Anterior cingulate cortex (tissue), 58 donors: ENCODE measurements at regions not wholly inside any gene's neighbourhood (a gene's known extent, or its start where the extent isn't known, plus 50 kb on each side); places are given as distances from the start of the nearest gene placed in this dataset.
"Not testable (repeated sequence)": the region's sequence is repeated elsewhere in the genome, so short reads cannot be mapped to it uniquely, and the experiment has no call there.

ENCODE experiments used
- DNase-seq, 58 donors: peaks; one replicate each; lab custom pipeline; 2025; lab: John Stamatoyannopoulos, UW

DNA sequence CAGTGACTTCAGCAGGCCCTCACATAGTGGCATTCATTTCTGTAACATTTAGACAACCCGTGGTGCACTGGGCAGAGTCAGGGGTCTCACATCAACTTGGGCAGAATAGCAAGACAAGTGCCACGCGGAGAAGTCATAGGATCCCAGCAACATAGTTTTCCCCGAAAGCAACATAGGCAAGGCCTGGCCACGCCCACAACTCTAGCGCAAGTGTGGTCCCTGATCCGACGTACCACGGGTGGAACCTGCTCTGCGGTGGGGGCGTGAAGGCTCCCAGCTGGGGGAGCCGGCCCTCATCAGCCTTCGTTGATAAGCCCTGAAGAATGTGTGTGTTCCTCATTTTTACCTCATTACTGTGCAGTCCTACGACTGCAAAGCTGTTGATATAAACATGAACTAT is 261.2 kb downstream of the EIPR1 start:
- no peak for DNase-seq

DNA sequence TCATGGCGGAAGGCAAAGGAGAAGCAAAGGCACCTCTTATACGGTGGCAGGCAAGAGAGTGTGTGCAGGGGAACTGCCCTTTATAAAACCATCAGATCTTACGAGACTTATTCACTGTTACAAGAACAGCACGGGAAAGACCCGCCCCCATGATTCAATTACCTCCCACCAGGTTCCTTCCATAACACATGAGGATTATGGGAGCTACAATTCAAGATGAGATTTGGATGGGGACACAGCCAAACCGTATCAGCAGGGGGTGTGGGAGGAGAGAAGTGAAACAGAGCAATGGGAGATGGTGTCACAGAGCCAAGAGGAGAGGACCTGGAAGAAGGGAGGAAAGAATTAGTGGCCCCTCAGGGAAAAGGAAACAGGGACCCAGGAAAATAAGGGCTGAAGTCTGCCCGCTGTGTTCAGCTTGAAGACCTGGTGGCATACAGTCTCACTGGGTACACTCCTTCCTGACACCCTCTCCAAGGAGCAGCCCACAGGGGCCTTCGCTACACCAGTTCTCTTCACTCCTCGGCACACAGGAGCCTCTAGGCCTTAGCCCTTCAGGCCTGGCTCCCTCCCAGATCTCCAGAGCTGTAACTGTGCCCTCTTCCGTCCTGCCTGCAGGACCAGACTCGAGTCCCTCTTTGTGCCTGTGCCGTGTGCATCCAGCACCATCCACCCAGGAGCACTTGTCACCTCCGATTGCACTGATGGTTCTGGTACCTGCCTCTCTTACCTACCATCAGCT is 262.1 kb downstream of the EIPR1 start:
- DNase-seq = no peak

DNA sequence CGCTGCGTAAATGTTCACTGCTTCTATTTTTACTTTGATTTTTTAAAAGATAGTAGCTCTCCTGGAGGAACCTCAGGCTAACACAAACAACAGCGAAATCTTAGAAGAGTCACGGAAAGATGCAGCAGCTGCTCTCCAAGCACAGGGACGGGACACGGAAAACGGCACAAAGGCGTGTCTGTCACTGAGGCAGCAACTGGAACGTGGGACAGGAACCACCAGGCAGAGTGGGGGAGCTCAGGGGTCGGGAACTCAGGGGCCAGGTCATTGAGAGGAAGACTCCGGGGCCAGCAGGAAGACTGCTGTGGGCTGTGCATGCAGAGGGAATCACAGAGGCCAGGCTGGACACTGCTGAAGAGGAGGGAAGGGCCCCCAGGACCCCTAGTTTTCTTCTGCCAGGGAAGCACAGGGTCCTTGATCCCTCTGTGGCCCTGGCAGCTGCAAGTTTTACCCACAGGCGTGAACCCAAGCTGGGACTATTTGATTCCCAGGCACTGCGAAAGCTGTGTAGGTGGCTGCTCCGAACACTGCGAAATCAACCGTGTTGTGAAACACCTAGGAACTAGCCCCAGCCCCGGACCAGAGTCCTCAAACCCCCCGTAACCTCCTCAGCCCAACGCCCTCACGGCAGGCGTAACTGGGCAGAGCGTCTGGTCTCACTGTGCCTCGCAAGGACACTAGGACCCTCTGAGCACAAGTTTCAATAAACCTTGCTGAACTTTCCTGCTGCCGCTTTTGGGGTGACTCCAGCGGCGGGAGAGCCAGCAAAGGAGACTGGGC is 263.0 kb downstream of the EIPR1 start:
- no peak for DNase-seq

DNA sequence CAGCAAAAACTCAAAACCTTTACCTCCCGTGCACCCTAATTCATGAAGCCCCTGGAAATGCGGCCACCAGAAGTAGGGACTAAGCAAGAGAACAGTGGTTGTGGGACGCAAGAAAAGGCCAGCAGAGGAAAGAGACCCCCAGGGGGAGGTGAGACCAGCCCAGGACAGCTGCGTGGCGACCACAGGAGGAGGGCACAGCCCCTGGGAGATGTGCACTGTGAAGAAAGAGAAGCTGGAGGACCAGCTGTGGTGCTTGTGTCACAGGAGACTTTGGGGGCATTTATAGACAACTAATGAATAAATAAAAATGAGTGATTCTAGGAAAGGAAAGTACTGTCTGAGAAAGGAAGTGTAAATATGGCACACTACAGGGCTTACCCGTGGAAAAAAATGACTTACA is 263.8 kb downstream of the EIPR1 start:
- no peak for DNase-seq

DNA sequence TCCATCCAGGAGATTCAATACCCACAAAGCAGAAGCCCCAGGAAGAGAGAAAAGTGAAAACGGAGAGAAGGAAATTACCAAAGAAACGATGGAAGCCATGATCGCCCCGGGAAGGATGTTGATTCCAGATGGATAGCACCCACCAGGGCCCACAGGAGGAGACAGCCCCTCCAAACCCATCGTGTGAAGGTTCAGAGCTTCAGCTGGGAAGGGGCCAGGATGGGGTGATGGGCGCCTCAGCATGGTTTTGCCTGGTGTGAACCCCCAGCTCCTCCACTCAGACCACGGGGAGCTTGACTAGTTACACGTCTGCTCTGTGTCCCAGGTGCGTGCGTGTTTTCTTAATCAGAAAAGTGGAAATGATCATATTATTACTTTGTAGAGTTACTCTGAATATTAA is 264.5 kb downstream of the EIPR1 start:
- no peak for DNase-seq

DNA sequence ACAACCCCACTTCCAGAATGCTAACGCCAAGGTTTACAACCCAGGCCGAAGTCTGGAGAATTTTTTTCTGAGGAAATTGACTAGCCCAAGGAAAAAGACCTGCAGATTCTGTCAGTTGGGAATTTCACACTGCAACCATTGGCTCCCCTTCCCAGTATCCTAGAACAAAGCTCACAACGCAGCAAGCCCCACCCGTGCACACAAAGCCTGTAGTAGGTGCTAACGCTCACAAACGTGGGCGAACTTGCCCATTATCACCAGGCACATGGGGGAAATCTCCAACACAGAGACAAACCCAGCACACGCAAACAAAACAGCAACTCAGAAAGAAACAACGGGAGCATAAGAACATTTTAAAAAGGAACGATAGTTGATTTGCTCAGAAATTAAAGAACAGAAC is 265.1 kb downstream of the EIPR1 start:
- DNase-seq = no peak

DNA sequence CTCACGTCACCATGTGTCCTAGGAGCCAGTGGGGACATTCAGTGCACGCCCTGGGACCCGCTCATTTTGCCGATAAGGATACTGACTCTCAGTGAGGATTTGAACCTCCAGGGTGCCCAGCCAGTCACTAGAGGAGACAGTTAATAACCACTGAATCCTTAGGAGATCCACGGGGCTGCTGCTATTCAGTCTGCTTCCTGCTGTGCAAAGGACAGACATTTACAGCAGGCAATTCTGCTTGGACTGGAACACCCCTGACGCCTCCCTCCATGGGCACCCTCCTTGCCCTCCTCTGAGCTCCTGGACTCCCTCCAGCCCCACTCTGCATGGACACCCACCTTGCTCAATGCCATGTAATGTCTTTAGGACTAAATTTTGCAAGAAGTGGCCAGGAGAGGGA is 265.5 kb downstream of the EIPR1 start:
- DNase-seq = no peak

DNA sequence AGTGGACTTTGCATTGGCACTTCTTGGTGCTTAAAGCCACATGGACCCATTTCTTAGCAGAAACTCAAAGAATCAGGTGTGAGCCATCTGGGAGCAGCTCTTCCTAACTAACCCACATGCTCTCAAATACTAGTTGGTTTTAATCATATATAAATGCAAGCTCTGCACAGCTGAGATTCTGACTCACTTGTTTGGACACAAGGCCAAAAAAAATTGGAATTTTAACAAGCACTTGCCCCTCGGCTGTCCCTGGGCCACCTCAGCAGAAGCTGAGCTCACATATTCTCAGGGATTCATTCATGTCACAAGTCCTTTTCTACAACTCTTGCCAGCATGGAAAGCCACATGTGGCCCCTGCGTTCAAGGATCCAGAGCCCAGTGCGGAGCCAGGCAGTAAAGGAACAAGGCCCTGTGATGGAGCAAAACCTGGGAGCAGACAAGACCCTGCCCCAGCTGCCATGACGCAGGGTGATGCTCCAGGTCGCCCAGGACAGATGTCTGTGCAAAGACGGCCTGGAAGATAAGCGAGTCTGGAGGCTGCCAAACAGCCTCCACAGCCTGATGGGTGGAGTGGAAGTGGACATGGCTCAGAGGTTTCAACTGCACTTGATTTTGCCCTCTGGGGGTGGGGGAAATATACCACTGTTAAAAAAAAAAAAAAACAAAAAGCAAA is 266.5 kb downstream of the EIPR1 start:
- DNase-seq = no peak

DNA sequence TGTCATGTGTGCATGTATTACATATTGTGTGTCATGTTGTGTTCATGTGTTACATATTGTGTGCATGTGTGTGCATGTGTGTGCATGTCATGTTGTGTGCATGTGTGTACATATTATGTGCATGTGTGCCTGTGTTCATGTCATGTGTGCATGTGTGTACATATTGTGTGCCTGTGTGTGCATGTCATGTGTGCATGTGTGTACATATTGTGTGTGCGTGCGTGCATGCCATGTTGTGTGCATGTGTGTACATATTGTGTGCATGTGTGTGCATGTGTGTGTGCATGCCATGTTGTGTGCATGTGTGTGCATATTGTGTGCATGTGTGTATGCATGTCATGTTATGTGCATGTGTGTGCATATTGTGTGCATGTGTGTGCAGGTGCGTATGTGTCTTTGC is 267.1 kb downstream of the EIPR1 start:
- DNase-seq = no peak

DNA sequence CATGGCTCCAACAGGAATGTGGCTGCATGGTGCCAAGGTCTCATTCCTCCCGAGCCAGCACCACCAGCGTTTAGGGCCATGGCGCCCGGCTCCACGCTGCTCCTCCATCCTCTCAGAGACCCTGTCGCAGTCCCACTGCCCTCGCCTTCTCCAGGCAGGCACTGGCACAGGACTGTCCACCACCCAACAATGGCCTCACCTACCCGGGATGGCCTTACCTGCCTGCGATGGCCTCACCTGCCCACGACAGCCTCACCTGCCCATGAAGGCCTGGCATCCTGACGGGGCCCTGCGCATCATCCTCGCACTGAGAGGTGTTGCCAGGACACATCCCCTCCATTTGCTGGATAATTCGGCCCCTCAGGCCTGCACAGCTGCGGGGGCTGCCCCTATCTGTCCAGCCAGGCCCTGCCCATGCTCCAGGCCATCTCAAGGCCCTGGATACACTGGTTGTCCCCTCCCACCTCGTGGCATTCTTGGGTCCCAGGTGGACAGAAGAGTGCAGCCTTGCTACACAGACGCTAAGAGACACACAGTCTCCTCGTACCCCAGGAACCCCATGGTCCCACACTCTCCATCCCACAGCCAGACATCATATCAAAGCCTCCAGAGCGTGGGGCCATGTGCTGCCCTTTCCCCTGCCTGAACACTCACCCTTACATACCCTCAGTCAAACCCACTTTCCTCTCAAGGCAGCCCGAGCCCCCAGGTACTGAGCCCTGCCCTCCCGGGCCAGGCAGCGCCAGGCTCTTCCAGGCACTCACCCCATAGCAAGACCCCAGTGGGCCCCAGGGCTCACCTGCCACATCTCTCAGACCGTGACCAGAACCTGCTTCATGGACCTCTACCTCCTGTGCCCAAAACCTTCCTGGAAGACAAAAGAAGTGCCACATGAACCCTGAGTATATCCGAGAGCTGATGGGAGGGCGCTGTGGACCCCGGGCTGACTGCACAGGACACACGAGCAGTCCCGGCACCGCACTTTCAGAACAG is 268.6 kb downstream of the EIPR1 start:
- no peak for DNase-seq

DNA sequence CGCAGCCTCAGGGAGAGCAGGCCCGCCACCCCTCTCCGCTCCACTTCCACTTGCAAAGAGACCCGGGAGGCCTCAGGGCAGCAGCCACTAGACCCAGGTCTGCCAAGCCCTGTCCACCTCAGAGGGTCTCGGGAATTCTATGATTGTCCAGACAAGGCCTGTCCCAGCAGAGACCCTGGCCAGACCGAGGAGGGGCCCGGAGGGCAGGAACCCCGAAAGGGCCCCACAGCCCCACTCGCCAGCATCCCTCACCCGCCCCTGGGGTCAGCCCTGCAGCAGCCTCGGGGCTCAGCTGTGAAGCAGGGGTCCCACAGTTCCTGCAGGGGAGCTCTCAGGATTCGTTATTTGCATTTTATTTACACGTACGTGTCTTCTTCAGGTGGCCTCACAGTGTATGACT is 269.5 kb downstream of the EIPR1 start:
- DNase-seq = no peak

DNA sequence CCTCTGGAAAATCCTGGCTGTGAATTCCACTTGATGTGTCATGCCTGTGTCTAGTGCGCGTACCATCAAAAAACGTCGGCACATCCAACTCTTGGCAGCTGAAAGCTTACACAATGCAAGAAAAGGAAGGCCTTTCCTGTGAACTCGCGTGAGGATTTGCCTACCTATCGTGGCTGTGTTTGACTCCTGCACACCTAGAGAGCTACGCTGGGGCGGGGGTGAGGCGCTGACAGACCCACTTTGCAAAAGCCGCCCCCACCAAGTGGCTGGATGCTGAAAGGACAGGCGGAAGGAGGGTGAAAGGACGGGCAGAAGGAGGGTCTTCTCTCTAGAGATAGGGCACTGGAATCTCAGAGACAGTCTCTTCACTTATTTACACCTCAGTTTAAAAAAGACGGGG is 270.1 kb downstream of the EIPR1 start:
- no peak for DNase-seq

DNA sequence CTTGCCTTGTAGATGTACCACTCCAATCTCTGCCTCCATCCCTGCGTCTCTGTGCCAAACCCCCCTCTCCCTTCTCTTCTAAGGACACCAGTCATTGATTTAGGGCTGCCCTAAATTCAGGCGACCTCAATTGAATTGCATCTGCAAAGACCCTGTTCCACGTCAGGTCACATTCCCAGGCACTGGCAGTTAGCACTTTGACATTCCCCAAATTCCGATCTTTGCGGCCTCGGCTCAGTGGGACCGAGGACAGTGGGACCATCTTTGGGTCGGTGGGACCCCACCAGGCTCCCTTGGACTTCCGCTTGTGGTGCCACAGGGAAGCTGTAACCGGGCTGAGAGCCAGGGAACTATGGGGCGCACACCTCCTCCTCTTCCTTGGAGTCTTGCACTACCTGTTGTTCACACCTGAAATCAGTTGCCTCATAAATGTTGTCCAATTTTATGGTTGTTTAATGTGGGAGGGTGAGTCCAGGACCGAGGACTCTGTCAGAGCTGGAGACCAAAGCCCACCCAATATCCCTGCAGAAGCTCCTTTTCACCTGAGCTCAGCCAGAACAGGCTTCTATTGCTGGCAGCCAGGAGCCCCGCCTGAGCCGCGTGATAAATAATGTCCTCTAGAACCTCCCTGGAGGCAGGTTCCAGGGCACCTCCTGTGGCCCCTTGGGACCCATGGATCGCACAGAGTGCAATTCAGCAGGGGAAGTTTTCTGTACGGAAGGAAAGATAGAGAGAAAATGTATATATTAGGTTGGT is 271.6 kb downstream of the EIPR1 start:
- no peak for DNase-seq

DNA sequence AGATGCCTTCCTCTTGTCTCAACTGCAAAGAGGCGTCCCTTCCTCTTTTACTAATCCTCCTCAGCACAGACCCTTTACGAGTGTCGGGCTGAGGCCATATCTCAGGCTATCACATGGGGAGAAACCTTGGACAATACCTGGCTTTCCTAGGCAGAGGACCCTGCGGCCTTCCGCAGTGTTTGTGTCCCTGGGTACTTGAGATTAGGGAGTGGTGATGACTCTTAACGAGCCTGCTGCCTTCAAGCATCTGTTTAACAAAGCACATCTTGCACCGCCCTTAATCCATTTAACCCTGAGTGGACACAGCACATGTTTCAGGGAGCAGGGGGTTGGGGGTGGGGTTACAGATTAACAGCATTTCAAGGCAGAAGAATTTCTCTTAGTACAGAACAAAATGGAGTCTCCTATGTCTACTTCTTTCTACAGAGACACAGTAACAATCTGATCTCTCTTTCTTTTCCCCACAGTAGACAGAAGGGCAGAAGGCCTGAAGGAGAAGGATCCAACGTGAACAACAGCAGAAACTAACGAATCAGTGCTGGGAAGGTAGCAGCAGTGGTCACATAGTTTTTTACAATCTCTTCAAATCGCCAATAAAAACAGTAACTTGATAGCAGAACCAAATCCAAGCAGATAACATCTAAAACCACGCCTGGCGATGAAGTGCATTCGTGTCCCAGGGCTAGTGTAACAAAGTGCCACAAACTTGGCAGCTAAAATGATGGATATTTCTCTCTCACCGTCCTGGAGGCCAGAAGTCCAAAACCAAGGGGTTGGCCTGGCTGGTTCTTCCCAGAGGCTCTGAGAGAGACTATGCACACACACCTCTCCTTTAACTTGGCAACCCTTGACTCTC is 272.4 kb downstream of the EIPR1 start:
- DNase-seq = not testable (repeated sequence)

DNA sequence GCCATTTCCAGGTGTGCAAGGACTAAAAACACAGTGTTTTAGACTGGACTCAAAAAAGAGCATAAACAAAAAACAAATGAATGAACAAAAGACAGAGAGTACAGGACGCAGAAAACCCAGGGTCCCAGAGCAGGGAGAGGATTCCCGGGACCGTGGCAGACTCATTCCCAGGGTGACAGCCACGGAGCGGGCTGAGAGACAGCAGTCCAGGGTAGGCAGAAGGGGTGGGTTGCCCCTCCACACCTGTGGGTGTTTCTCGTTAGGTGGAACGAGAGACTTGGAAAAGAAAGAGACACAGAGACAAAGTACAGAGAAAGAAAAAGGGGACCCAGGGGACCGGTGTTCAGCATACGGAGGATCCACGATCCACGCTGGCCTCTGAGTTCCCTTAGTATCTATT is 273.4 kb downstream of the EIPR1 start:
- DNase-seq = no peak

DNA sequence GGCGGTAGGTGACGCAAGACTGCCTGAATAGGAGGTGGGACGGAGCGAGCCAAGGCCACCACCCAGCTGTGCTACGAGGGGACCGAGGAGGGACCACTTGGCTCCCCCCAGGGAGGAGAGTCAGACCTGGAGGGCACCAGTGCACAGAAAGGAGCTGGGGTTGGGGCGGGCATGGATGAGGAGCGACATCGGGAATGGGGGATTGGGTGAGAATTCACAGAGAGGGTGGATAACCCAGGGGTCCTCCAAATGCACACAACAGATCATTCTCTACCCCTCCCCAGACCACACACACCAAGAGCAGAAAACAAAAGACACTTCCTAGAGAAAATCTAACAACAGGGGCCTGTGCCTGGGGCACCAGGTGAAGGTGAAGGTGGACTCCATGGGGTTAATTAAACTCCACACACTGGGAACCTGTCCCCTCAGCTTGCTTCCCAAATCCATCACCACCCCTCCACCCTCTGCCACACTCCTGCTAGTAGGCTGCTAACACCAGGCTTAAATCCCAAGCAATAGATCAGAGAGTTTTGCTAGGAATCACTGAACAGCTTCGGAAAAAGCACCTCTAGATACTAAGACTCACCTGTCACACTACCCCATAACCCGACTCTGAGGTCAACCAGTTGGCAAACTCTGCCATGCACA is 274.6 kb downstream of the EIPR1 start:
- DNase-seq = no peak

DNA sequence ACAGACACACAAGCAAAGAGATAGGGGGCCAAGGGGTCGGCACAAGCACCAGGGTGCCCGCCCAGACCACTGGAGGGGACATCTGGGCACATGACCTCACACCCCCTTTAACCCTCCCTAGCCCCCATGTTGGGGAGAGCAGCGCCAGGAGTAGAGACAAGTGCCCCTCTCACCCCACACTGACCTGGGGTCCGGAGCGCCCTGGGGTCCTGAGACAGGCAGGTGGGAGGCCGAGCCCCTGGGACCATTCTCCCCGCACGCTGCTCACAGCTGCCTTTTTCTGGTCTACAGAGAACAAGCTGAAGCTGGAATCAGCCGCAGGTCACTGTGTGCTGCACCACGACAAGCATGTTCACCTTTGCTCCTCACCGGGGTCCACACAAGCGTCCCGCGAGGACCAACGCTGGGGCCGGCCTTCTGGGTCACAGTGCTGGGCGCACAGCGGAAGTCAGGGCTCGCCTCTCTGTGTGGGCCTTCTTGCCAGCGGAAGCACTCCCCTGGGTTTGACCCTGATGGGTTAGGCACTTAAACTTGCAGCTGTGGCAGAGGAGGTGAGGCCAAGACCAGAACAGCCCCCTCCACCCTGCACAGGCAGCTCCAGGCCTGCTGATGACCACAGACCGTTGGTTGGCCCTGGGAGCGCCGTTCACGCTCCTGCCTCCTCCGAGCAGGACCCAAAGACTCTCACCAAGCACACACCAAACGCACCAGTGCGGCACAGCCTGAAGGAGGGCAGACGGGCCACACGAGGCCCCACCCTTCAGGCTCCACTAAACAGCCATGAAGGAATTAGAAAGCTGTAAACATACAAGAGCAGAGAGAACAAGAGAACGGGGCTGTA is 275.3 kb downstream of the EIPR1 start:
- no peak for DNase-seq
